GM12878 (cell line): ENCODE measurements at regions not wholly inside any gene's neighbourhood (a gene's known extent, or its start where the extent isn't known, plus 50 kb on each side); places are given as distances from the start of the nearest gene placed in this dataset.

Source experiments
- EGR1 ChIP-seq, 2 experiments: IDR thresholded peaks; 1 replicate in 1 of 2; 2 replicates in 1 of 2; pipeline ENCODE4 v1.6.1; 2011 to 2012; ENCODE audit warnings: low read depth in 2 of 2, low read length in 2 of 2, borderline replicate concordance in 1 of 2, mild to moderate bottlenecking in 1 of 2, moderate library complexity in 1 of 2
- MYC ChIP-seq: IDR thresholded peaks from 2 replicates; pipeline ENCODE4 v1.6.1; 2011; ENCODE audit warnings: mild to moderate bottlenecking, low read length, moderate library complexity, inconsistent platforms; ENCODE audit not compliant: insufficient read depth, insufficient replicate concordance, insufficient read length, severe bottlenecking
- USF1 ChIP-seq: IDR thresholded peaks from 2 replicates; pipeline ENCODE4 v1.6.1; 2011; ENCODE audit warnings: borderline replicate concordance, low read depth, mild to moderate bottlenecking, moderate library complexity, mixed read lengths, low read length; ENCODE audit not compliant: insufficient read depth; ENCODE audit errors: extremely low read length
- ZBED1 ChIP-seq: IDR thresholded peaks from 2 replicates; pipeline ENCODE4 v1.6.1; 2016; ENCODE audit warnings: borderline replicate concordance
- TF ChIP-seq, protein P1 (sequence below), 3 experiments: IDR thresholded peaks in 2 of 3; conservative IDR thresholded peaks in 1 of 3; 2 replicates each; pipeline ENCODE4 v1.5.1; 2011; ENCODE audit warnings: low read depth in 3 of 3, low read length in 3 of 3, mild to moderate bottlenecking in 3 of 3, control low read depth in 2 of 3, moderate library complexity in 2 of 3, inconsistent platforms in 1 of 3, mixed read lengths in 1 of 3; ENCODE audit not compliant: control insufficient read depth in 2 of 3, insufficient read depth in 1 of 3; ENCODE audit errors: extremely low read depth in 1 of 3

GRCh38 chr1:13930151-13930550 lies 230.2 kb downstream of the PRDM2 start:
- TF ChIP-seq ZBED1 = no peak
- no peak for TF ChIP-seq MYC
- TF ChIP-seq EGR1 (IDR thresholded peaks at IDR 0.05; ENCODE audit: borderline replicate concordance in 1 of 2, low read depth in 2 of 2, low read length in 2 of 2) = no peak
- no peak for TF ChIP-seq USF1
- TF ChIP-seq, protein P1, sequence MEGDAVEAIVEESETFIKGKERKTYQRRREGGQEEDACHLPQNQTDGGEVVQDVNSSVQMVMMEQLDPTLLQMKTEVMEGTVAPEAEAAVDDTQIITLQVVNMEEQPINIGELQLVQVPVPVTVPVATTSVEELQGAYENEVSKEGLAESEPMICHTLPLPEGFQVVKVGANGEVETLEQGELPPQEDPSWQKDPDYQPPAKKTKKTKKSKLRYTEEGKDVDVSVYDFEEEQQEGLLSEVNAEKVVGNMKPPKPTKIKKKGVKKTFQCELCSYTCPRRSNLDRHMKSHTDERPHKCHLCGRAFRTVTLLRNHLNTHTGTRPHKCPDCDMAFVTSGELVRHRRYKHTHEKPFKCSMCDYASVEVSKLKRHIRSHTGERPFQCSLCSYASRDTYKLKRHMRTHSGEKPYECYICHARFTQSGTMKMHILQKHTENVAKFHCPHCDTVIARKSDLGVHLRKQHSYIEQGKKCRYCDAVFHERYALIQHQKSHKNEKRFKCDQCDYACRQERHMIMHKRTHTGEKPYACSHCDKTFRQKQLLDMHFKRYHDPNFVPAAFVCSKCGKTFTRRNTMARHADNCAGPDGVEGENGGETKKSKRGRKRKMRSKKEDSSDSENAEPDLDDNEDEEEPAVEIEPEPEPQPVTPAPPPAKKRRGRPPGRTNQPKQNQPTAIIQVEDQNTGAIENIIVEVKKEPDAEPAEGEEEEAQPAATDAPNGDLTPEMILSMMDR (IDR thresholded peaks at IDR 0.05 in 2 of 3, conservative IDR thresholded peaks at IDR 0.05 in 1 of 3; ENCODE audit: control insufficient read depth in 2 of 3, extremely low read depth in 1 of 3, insufficient read depth in 1 of 3, low read depth in 3 of 3, low read length in 3 of 3) = peak; percentile 40 to 65 (median 61)
